ENCODE measurements at regions not wholly inside any gene's neighbourhood (a gene's known extent, or its start where the extent isn't known, plus 50 kb on each side); places are given as distances from the start of the nearest gene placed in this dataset.

DNA sequence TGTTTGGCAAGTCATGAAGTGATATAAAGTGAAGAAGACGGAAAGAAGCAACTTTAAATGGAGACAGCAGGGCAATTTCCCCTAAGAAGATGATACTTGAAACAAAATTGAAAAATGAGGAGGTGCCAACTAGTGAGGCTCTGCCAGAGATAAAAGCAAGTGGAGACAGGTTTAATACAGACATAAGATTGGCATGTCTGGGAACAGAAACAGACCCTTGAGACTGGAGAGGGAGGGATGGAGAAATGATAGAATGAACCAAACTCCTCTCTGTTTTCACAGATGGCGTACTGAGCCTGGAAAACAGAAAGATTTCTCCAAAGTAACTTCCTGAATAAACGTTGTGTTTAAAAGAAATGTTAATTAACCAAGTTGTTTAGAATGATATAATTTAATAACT, 354.5 kb upstream of the ANO5 start:
- no peak for TF ChIP-seq CTCF (conservative IDR thresholded peaks at IDR 0.05; ENCODE audit: control insufficient read depth, insufficient read depth, low read depth, low read length)
- DNase-seq (ENCODE audit: low read depth) = no peak
- H3K4me3 ChIP-seq (ENCODE audit: control insufficient read depth, low read depth, low read length) = no peak overlapping the region

DNA sequence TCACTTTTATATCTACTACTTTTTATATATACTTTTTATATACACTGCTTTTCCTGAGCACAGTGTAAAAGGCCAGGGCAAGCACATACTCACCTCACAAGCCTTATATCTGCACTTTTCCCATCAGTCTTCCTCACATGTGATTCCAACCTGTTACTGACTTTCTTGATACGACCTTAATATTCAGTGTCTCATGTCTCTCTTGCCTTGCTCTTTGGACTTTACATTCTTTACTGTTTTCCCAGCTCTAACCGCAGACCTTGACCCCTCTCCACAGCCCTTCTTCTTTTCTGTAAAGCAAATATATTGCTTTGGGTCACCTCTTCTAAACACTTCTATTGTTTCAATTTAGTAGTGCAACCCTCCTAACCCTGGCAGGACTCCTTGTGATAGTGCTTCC, 353.1 kb upstream of the ANO5 start:
- no peak for TF ChIP-seq CTCF (conservative IDR thresholded peaks at IDR 0.05; ENCODE audit: control insufficient read depth, insufficient read depth, low read depth, low read length)
- no peak for DNase-seq (ENCODE audit: low read depth)
- no peak overlapping the region for H3K4me3 ChIP-seq (ENCODE audit: control insufficient read depth, low read depth, low read length)

- no peak overlapping the region for H3K4me3 ChIP-seq (ENCODE audit: control insufficient read depth, low read depth, low read length)
- no peak for DNase-seq (ENCODE audit: low read depth)
- no peak for TF ChIP-seq CTCF (conservative IDR thresholded peaks at IDR 0.05; ENCODE audit: control insufficient read depth, insufficient read depth, low read depth, low read length)
These were observed 331.6 kb upstream of the ANO5 start for GRCh38 chr11:21861314-21861713.

DNA sequence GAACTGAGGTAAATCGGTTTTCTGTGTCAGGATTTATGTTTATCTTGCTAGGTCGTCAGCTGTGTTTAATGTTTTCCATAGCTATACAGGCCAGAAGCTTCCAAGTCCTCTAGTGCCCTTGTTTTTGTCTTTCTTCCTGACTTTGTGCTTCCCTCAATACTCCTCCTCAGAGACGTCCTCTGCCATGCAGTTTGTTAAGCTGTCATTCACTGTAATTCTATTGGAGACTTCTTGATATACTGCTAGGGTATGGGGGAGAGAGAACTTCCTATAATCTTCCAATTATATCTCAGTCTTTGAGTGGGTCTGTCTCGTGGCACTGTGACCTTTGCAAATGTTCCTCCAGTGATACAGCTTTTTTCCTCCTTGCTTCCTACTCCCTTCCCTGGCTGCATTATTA, 327.3 kb upstream of the ANO5 start:
- no peak overlapping the region for H3K4me3 ChIP-seq (ENCODE audit: control insufficient read depth, low read depth, low read length)
- no peak for DNase-seq (ENCODE audit: low read depth)
- no peak for TF ChIP-seq CTCF (conservative IDR thresholded peaks at IDR 0.05; ENCODE audit: control insufficient read depth, insufficient read depth, low read depth, low read length)

DNA sequence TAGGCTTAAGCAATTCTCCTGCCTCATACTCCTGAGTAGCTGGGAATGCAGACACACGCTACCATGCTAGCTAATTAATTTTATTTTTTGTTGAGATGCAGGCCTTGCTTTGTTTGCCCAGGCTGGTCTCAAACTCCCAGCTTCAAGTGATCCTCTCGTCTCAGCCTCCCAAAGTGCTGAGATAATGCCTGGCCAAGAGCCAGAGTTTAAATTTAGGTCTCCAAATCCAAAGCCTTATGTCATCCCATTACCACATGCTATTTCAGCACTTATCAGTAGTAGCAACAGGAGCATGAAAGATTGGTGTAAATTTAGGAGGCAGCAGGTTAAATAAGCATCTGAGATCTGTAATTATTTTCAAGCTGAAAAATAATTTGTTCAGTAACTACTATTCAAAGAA, 326.1 kb upstream of the ANO5 start:
- no peak overlapping the region for H3K4me3 ChIP-seq (ENCODE audit: control insufficient read depth, low read depth, low read length)
- no peak for DNase-seq (ENCODE audit: low read depth)
- no peak for TF ChIP-seq CTCF (conservative IDR thresholded peaks at IDR 0.05; ENCODE audit: control insufficient read depth, insufficient read depth, low read depth, low read length)

GRCh38 chr11:21877151-21877550, 315.7 kb upstream of the ANO5 start:
- no peak overlapping the region for H3K4me3 ChIP-seq (ENCODE audit: control insufficient read depth, low read depth, low read length)
- TF ChIP-seq CTCF (conservative IDR thresholded peaks at IDR 0.05; ENCODE audit: control insufficient read depth, insufficient read depth, low read depth, low read length) = no peak
- DNase-seq (ENCODE audit: low read depth) = no peak

- TF ChIP-seq CTCF (conservative IDR thresholded peaks at IDR 0.05; ENCODE audit: control insufficient read depth, insufficient read depth, low read depth, low read length) = no peak
- no peak overlapping the region for H3K4me3 ChIP-seq (ENCODE audit: control insufficient read depth, low read depth, low read length)
- DNase-seq (ENCODE audit: low read depth) = no peak
These were observed 309.5 kb upstream of the ANO5 start for GRCh38 chr11:21883354-21883753.
